ENCODE measurements at regions not wholly inside any gene's neighbourhood (a gene's known extent, or its start where the extent isn't known, plus 50 kb on each side); places are given as distances from the start of the nearest gene placed in this dataset.

DNA sequence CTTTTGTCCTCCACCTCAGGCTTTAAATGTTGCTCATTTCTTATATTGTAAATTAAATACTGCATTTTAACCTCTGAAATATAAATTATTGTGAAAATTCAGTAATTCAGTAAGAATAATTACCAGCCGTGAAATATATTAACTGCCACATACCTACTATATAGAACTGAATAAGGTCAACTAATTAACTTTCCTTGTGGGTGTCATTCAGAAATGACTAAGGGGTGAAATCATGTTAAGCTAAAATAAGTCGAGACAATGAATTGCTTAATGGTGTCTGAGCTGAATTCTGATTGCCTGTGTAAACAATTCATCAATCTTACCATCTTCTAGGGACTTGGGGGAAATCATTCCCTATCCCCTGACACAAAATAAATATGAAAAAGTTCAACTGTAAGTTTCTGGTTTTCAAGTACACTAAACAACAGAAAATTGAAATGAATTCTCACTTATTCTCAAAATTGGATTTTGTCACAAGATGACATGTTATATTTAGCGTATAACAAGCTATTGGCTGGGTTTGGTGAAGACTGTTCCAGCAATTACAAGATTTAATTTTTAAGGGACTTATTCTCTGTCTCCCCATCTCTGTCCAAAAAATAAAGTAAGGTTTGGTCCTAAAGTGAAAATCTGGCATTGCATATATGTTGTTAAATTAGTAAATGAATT, 255.1 kb downstream of the METTL4 start:
- Mint-ChIP-seq H3K4me1 (ENCODE audit: low read depth) (no peaks in the 10 kb centered on the region), H3K4me3 (no peak overlapping the region), H3K36me3 (ENCODE audit: low read depth) (no peaks in the 10 kb centered on the region), H3K27me3 (peaks cover 70% of the 10 kb centered on the region), H3K27ac (no peak overlapping the region), H3K9me3 (no peaks in the 10 kb centered on the region)
- H3K4me1 ChIP-seq (ENCODE audit: insufficient read depth, low read length): no peaks in the 10 kb centered on the region
- no peaks in the 10 kb centered on the region for H3K9me3 ChIP-seq (ENCODE audit: control insufficient read depth in 1 of 2, insufficient read depth in 1 of 2, low read length in 2 of 2)
- H3K4me3 ChIP-seq (ENCODE audit: low read length): no peak overlapping the region
- POLR2A ChIA-PET: no interaction called here
- no peak for DNase-seq
- no peak overlapping the region for H3K27ac ChIP-seq (ENCODE audit: low read depth in 1 of 2, low read length in 2 of 2)
- H3K27me3 ChIP-seq (ENCODE audit: control insufficient read depth in 1 of 2, insufficient read depth in 2 of 2, low read length in 2 of 2): peaks cover 0 to 19% of the 10 kb centered on the region in 2 experiments
- no peaks in the 10 kb centered on the region for H3K36me3 ChIP-seq (ENCODE audit: insufficient read depth, low read length)
- CTCF ChIA-PET: no interaction called here
- ATAC-seq (ENCODE audit: poor library complexity): no peak
- TF ChIP-seq, protein P1, sequence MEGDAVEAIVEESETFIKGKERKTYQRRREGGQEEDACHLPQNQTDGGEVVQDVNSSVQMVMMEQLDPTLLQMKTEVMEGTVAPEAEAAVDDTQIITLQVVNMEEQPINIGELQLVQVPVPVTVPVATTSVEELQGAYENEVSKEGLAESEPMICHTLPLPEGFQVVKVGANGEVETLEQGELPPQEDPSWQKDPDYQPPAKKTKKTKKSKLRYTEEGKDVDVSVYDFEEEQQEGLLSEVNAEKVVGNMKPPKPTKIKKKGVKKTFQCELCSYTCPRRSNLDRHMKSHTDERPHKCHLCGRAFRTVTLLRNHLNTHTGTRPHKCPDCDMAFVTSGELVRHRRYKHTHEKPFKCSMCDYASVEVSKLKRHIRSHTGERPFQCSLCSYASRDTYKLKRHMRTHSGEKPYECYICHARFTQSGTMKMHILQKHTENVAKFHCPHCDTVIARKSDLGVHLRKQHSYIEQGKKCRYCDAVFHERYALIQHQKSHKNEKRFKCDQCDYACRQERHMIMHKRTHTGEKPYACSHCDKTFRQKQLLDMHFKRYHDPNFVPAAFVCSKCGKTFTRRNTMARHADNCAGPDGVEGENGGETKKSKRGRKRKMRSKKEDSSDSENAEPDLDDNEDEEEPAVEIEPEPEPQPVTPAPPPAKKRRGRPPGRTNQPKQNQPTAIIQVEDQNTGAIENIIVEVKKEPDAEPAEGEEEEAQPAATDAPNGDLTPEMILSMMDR (IDR thresholded peaks at IDR 0.05): no peak
- intact Hi-C loops (cut with DNase I, micrococcal nuclease): no loop called here

DNA sequence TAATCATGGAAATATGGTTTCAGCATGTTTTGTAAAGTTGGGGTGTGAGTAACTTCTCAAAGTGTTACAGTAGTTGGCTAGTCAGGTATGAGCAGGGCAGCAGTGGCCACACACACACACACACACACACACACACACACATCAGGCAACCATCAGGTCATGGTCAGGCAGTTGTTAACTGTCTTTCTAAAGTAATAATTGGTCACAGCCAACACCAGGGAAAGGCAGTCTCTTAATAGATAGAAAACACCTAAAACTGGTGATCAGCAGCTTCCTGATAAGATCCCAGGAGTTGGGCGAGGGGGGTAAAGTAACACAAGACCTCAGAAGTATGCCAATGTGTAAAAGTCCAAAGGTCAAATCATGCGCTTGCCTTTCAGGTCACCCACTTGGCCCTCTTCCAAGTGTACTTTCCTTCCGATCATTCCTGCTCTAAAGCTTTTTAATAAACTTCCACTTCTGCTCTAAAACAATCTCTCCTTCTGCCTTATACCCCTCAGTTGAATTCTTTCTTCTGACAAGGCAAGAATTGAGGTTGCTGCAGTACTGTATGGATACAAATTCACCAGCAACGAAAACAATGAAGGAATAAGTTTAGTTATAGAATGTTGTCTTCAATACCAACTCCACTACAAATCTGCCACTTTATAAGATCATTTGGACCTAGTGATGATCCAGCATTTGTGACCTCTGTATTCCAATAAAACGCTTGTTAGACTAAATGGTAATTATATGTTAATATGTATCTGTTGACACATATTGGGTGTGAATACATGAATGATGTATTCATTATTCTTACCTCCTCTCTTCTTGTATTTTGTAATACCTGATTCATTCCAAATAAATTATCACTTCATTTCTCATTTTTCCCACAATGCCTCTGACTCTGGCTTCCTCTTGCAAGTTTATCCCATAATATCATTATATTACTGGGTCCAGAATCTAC, 254.3 kb downstream of the METTL4 start:
- peaks cover 0 to 19% of the 10 kb centered on the region in 2 experiments for H3K27me3 ChIP-seq (ENCODE audit: control insufficient read depth in 1 of 2, insufficient read depth in 2 of 2, low read length in 2 of 2)
- H3K36me3 ChIP-seq (ENCODE audit: insufficient read depth, low read length): no peaks in the 10 kb centered on the region
- Mint-ChIP-seq H3K4me1 (ENCODE audit: low read depth) (no peaks in the 10 kb centered on the region), H3K9me3 (no peaks in the 10 kb centered on the region), H3K27me3 (peaks cover 72% of the 10 kb centered on the region), H3K4me3 (no peak overlapping the region), H3K36me3 (ENCODE audit: low read depth) (no peaks in the 10 kb centered on the region), H3K27ac (no peak overlapping the region)
- ATAC-seq (ENCODE audit: poor library complexity) (no peak), DNase-seq (no peak)
- H3K4me1 ChIP-seq (ENCODE audit: insufficient read depth, low read length): no peaks in the 10 kb centered on the region
- intact Hi-C loops (cut with DNase I, micrococcal nuclease): no loop called here
- no peaks in the 10 kb centered on the region for H3K9me3 ChIP-seq (ENCODE audit: control insufficient read depth in 1 of 2, insufficient read depth in 1 of 2, low read length in 2 of 2)
- H3K4me3 ChIP-seq (ENCODE audit: low read length): no peak overlapping the region
- no peak overlapping the region for H3K27ac ChIP-seq (ENCODE audit: low read depth in 1 of 2, low read length in 2 of 2)
- CTCF ChIA-PET: no interaction called here
- POLR2A ChIA-PET: no interaction called here
- TF ChIP-seq, protein P1 (IDR thresholded peaks at IDR 0.05): no peak

DNA sequence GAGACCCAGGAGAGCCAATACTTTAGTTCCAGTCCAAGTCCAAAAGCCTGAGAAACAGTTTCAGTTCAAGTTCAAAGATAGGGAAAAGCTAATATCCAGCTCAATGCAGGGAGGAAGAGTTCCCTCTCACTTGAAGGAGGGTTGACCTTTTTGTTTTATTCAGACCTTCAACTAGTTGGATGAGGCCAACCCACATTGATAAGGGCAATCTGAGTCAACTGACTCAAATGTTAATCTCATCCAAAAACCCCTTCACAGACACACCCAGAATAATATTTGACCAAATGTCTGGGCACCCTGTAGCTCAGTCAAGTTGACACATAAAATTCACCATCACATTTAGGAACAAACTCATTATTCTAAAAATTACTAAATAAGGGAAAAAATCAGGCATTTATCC, 246.8 kb downstream of the METTL4 start:
- Mint-ChIP-seq H3K4me3 (no peak overlapping the region), H3K4me1 (ENCODE audit: low read depth) (no peaks in the 10 kb centered on the region), H3K27ac (no peak overlapping the region), H3K27me3 (peaks cover 49% of the 10 kb centered on the region), H3K9me3 (no peaks in the 10 kb centered on the region), H3K36me3 (ENCODE audit: low read depth) (no peaks in the 10 kb centered on the region)
- TF ChIP-seq, protein P1 (IDR thresholded peaks at IDR 0.05): no peak
- Histone ChIP-seq H3K36me3 (ENCODE audit: insufficient read depth, low read length) (no peaks in the 10 kb centered on the region), H3K4me3 (ENCODE audit: low read length) (no peak overlapping the region), H3K27ac (ENCODE audit: low read depth in 1 of 2, low read length in 2 of 2) (no peak overlapping the region), H3K4me1 (ENCODE audit: insufficient read depth, low read length) (no peaks in the 10 kb centered on the region), H3K9me3 (ENCODE audit: control insufficient read depth in 1 of 2, insufficient read depth in 1 of 2, low read length in 2 of 2) (no peaks in the 10 kb centered on the region), H3K27me3 (ENCODE audit: control insufficient read depth in 1 of 2, insufficient read depth in 2 of 2, low read length in 2 of 2) (peaks cover 11 to 12% of the 10 kb centered on the region in 2 experiments)
- ATAC-seq (ENCODE audit: poor library complexity) (no peak), DNase-seq (no peak)
- intact Hi-C loops (cut with DNase I, micrococcal nuclease): no loop called here
- ChIA-PET POLR2A (no interaction called here), CTCF (interaction anchor here (1.0 kb wide), 1 partner anchor 9 kb away, joined by 3 read pairs; no protein-coding TSS in a partner anchor)
